ENCODE measurements at regions not wholly inside any gene's neighbourhood (a gene's known extent, or its start where the extent isn't known, plus 50 kb on each side); places are given as distances from the start of the nearest gene placed in this dataset.

DNA sequence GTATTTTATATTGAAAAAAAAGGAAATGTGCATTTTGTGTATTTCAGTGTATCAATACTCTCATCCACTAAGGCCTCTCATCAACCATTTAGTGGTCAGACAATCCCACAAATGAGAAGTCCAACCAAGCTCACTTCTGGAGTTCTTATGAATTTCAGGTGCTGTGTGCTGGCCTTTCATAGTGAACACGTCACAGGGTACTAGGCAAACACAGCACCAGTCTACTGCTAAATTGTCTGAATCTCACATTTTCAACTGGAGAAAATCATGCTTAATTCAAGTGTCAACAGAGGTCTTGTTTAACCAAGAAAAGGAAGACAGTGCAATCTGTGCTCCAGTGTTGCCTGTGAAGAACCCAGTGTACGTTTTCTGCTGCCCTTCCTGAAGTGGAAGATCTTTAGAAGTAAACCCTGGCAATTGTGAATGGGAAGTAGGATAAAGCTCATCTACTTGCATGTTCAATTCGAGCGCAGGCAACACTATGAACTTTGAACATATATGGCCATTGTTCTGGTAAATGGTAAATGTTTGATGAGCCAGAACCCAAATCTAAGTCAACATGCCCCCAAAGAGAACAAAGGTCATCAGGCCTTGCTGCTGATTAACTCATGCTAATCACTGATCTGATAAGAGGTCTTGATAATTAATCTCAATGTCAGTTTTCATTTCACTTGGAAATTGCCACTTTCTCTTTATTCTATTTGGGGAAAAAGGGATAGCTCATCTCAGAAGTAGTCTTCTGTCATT lies 439.2 kb upstream of the SOX9 start:
- WGBS = 76% methylated on average over 4 of the region's 4 CpGs
- Histone ChIP-seq H3K4me1 (no peaks in the 10 kb centered on the region), H3K27me3 (no peaks in the 10 kb centered on the region), H3K9me3 (no peaks in the 10 kb centered on the region), H3K4me3 (no peak overlapping the region), H3K36me3 (no peaks in the 10 kb centered on the region), H3K27ac (replicated peaks in 1 of 4) (no peak overlapping the region)
- no peak for TF ChIP-seq EP300 (IDR thresholded peaks at IDR 0.05)
- intact Hi-C loops (cut with DNase I) = no loop called here
- no peak for DNase-seq (ENCODE audit: extremely low spot score)

DNA sequence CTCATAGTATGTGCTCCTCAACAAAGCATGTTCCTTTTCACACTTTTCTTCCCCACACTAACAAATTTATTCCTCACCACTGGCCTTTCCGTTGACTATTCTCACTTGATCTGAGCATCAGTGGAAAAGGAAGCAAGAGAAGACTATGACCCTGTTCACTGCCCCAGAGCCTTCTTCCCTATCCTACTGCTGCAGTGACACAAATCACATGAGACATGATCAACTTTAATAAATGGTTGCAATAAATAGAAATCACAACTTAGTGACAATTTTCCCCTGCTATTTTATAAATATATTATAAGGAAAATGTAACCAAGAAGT lies 438.7 kb upstream of the SOX9 start:
- WGBS = 95% methylated on average over 1 of the region's 1 CpG
- Histone ChIP-seq H3K4me3 (no peak overlapping the region), H3K36me3 (no peaks in the 10 kb centered on the region), H3K4me1 (no peaks in the 10 kb centered on the region), H3K27ac (replicated peaks in 1 of 4) (no peak overlapping the region), H3K9me3 (no peaks in the 10 kb centered on the region), H3K27me3 (no peaks in the 10 kb centered on the region)
- intact Hi-C loops (cut with DNase I) = no loop called here
- TF ChIP-seq EP300 (IDR thresholded peaks at IDR 0.05) = no peak
- no peak for TF ChIP-seq POLR2AphosphoS5 (IDR thresholded peaks at IDR 0.05)
- no peak for TF ChIP-seq POLR2A (IDR thresholded peaks at IDR 0.05; ENCODE audit: low read depth)
- TF ChIP-seq, protein P1, sequence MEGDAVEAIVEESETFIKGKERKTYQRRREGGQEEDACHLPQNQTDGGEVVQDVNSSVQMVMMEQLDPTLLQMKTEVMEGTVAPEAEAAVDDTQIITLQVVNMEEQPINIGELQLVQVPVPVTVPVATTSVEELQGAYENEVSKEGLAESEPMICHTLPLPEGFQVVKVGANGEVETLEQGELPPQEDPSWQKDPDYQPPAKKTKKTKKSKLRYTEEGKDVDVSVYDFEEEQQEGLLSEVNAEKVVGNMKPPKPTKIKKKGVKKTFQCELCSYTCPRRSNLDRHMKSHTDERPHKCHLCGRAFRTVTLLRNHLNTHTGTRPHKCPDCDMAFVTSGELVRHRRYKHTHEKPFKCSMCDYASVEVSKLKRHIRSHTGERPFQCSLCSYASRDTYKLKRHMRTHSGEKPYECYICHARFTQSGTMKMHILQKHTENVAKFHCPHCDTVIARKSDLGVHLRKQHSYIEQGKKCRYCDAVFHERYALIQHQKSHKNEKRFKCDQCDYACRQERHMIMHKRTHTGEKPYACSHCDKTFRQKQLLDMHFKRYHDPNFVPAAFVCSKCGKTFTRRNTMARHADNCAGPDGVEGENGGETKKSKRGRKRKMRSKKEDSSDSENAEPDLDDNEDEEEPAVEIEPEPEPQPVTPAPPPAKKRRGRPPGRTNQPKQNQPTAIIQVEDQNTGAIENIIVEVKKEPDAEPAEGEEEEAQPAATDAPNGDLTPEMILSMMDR (IDR thresholded peaks at IDR 0.05) = no peak
- no peak for DNase-seq (ENCODE audit: extremely low spot score)

DNA sequence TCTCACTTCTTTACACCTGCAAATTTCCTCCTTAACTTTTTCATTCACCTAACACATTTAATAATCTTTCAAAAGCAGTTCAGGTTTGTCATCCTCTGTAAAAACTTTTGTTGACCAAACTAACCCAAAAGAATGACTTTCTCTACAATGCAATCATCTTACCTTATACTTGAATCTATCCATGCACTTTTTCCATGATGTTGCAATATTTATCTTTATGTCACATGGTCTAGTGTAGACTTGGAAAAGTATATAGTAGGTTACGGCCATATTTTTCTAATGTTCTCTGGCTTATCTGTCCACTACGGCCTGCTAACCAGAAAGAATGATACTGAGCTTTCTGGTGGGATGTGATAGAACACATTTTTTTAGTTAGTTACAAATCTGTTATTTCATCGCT lies 431.0 kb upstream of the SOX9 start:
- WGBS = 91% methylated on average over 3 of the region's 3 CpGs
- intact Hi-C loops (cut with DNase I) = no loop called here
- Histone ChIP-seq H3K27ac (replicated peaks in 1 of 4) (no peak overlapping the region), H3K4me1 (no peaks in the 10 kb centered on the region), H3K27me3 (no peaks in the 10 kb centered on the region), H3K4me3 (no peak overlapping the region), H3K9me3 (peaks cover 0 to 5% (median 0%) of the 10 kb centered on the region in 4 donors), H3K36me3 (no peaks in the 10 kb centered on the region)
- TF ChIP-seq POLR2AphosphoS5 (IDR thresholded peaks at IDR 0.05) = no peak
- no peak for TF ChIP-seq POLR2A (IDR thresholded peaks at IDR 0.05; ENCODE audit: low read depth)
- no peak for DNase-seq (ENCODE audit: extremely low spot score)

DNA sequence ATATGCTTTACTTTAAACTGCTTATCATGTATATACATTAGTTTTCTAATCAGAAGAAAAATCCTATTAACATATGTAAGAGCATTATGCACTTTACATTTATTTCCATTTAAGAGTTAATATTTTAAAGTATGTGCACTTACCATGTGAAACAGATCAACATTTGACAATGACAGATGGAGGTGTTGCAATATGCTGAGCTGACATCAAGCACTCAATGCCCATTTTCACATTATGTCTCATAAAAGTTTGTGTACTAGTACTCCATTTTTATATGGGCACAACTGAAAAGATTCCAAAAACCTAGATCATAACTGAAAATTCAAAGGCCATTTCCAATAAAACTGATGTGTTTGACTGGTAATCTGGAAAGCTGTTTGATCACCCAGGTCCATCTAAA lies 420.9 kb upstream of the SOX9 start:
- intact Hi-C loops (cut with DNase I) = no loop called here
- Histone ChIP-seq H3K36me3 (no peaks in the 10 kb centered on the region), H3K4me1 (no peaks in the 10 kb centered on the region), H3K4me3 (no peak overlapping the region), H3K27me3 (no peaks in the 10 kb centered on the region), H3K9me3 (peaks cover 0 to under 1% (median 0%) of the 10 kb centered on the region in 4 donors), H3K27ac (replicated peaks in 1 of 4) (no peak overlapping the region)
- TF ChIP-seq POLR2AphosphoS5 (IDR thresholded peaks at IDR 0.05) (no peak), POLR2A (IDR thresholded peaks at IDR 0.05; ENCODE audit: low read depth) (no peak), EP300 (IDR thresholded peaks at IDR 0.05) (no peak)
- TF ChIP-seq, protein P1 (IDR thresholded peaks at IDR 0.05) = no peak
- DNase-seq (ENCODE audit: extremely low spot score) = no peak

DNA sequence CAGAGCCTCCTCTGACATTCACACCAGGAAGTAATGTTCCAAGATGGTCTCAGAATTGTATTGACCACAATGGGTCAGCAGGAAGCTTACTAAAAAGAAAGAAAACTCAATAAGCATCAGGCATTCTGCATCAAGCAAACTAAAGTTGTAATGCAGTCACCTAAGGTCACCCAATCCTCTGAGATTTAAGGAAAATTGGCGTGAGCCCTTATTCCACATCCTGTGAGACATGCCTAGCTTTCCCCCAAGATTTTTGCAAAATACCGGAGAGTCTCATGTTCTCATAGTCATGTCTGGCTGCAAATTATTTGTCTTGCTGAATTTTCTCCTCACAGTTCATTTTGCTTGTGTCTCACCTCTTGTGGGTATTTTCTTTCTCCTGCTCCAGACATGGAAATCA lies 417.1 kb upstream of the SOX9 start:
- Histone ChIP-seq H3K9me3 (no peaks in the 10 kb centered on the region), H3K4me1 (no peaks in the 10 kb centered on the region), H3K36me3 (no peaks in the 10 kb centered on the region), H3K27me3 (no peaks in the 10 kb centered on the region), H3K4me3 (no peak overlapping the region), H3K27ac (replicated peaks in 1 of 4) (no peak overlapping the region)
- 94% methylated on average over 2 of the region's 2 CpGs for WGBS
- DNase-seq (ENCODE audit: extremely low spot score) = no peak
- TF ChIP-seq, protein P1 (IDR thresholded peaks at IDR 0.05) = no peak
- TF ChIP-seq POLR2A (IDR thresholded peaks at IDR 0.05; ENCODE audit: low read depth) = no peak
- no peak for TF ChIP-seq POLR2AphosphoS5 (IDR thresholded peaks at IDR 0.05)
- no peak for TF ChIP-seq EP300 (IDR thresholded peaks at IDR 0.05)
- intact Hi-C loops (cut with DNase I) = no loop called here
